ENCODE measurements at regions not wholly inside any gene's neighbourhood (a gene's known extent, or its start where the extent isn't known, plus 50 kb on each side); places are given as distances from the start of the nearest gene placed in this dataset.

- intact Hi-C loops (cut with DNase I): no loop called here
- 92 to 100% (median 96%) methylated on average over 1 of the region's 1 CpG for WGBS, 4 donors
- no peaks in the 10 kb centered on the region for H3K27me3 ChIP-seq
These were observed 389.3 kb downstream of the HDGFL1 start for GRCh38 chr6:22958677-22959076.

GRCh38 chr6:22959571-22959970, 390.2 kb downstream of the HDGFL1 start:
- no peaks in the 10 kb centered on the region for H3K36me3 ChIP-seq (replicated peaks in 1 of 2)
- H3K4me3 ChIP-seq: no peak overlapping the region
- intact Hi-C loops (cut with DNase I): no loop called here
- H3K9me3 ChIP-seq (replicated peaks in 1 of 3): no peaks in the 10 kb centered on the region
- TF ChIP-seq CTCF (IDR thresholded peaks at IDR 0.05) (no peak), POLR2A (IDR thresholded peaks at IDR 0.05) (no peak)
- H3K27me3 ChIP-seq: no peaks in the 10 kb centered on the region
- no peak overlapping the region for H3K27ac ChIP-seq
- peaks cover 0 to 9% of the 10 kb centered on the region in 2 donors for H3K4me1 ChIP-seq (replicated peaks in 1 of 2)
- WGBS, 4 donors: 64 to 73% (median 70%) methylated on average over 2 of the region's 2 CpGs
- no peak for DNase-seq

More at GRCh38 chr6:22958677-22959076, 389.3 kb downstream of the HDGFL1 start:
- H3K36me3 ChIP-seq (replicated peaks in 1 of 2): no peaks in the 10 kb centered on the region
- H3K27ac ChIP-seq: no peak overlapping the region
- TF ChIP-seq CTCF (IDR thresholded peaks at IDR 0.05): no peak
- TF ChIP-seq POLR2A (IDR thresholded peaks at IDR 0.05): no peak
- H3K4me1 ChIP-seq (replicated peaks in 1 of 2): peaks cover 0 to 11% of the 10 kb centered on the region in 2 donors
- no peak overlapping the region for H3K4me3 ChIP-seq
- no peak for DNase-seq
- H3K9me3 ChIP-seq (replicated peaks in 1 of 3): no peaks in the 10 kb centered on the region

GRCh38 chr6:22964334-22964733, 395.0 kb downstream of the HDGFL1 start:
- Histone ChIP-seq H3K27ac (no peak overlapping the region), H3K27me3 (no peaks in the 10 kb centered on the region), H3K36me3 (replicated peaks in 1 of 2) (no peaks in the 10 kb centered on the region), H3K4me1 (replicated peaks in 1 of 2) (no peaks in the 10 kb centered on the region), H3K4me3 (no peak overlapping the region), H3K9me3 (replicated peaks in 1 of 3) (no peaks in the 10 kb centered on the region)
- WGBS, 4 donors: 52 to 77% (median 71%) methylated on average over 2 of the region's 2 CpGs
- intact Hi-C loops (cut with DNase I): no loop called here
- no peak for DNase-seq
- TF ChIP-seq CTCF (IDR thresholded peaks at IDR 0.05) (no peak), POLR2A (IDR thresholded peaks at IDR 0.05) (no peak)

- intact Hi-C loops (cut with DNase I): no loop called here
- no peaks in the 10 kb centered on the region for H3K36me3 ChIP-seq (replicated peaks in 1 of 2)
- 44 to 59% (median 50%) methylated on average over 5 of the region's 5 CpGs for WGBS, 4 donors
These were observed 396.5 kb downstream of the HDGFL1 start for GRCh38 chr6:22965889-22966288.

More at GRCh38 chr6:22965889-22966288, 396.5 kb downstream of the HDGFL1 start:
- TF ChIP-seq POLR2A (IDR thresholded peaks at IDR 0.05): no peak
- TF ChIP-seq CTCF (IDR thresholded peaks at IDR 0.05): no peak
- no peak overlapping the region for H3K4me3 ChIP-seq
- no peak overlapping the region for H3K27ac ChIP-seq
- H3K27me3 ChIP-seq: no peaks in the 10 kb centered on the region
- H3K9me3 ChIP-seq (replicated peaks in 1 of 3): no peaks in the 10 kb centered on the region
- DNase-seq: no peak
- H3K4me1 ChIP-seq (replicated peaks in 1 of 2): no peaks in the 10 kb centered on the region
